Tibial nerve (tissue), 4 donors: ENCODE measurements at regions not wholly inside any gene's neighbourhood (a gene's known extent, or its start where the extent isn't known, plus 50 kb on each side); places are given as distances from the start of the nearest gene placed in this dataset.

Experiments used
- DNase-seq, 2 donors: peaks; one replicate each; pipeline ENCODE4 v3.0.0-alpha.2; 2019; ENCODE audit warnings: low spot score in 2 of 2
- H3K27ac ChIP-seq, 4 donors: fragments of 200-600 bp; sonication (generic) in 3 of 4; one replicate each; pipeline ENCODE4 v1.5.1; 2017 to 2019; ENCODE audit warnings: mild to moderate bottlenecking in 1 of 4
- H3K27me3 ChIP-seq, 2 donors: fragments of 200-600 bp; sonication (generic) in 1 of 2; one replicate each; pipeline versions ENCODE4 v1.5.1 to v1.6.0; 2017 to 2019
- H3K36me3 ChIP-seq, 3 donors: fragments of 200-600 bp; sonication (generic); one replicate each; pipeline ENCODE4 v1.5.1; 2018 to 2019
- H3K4me1 ChIP-seq, 4 donors: fragments of 200-600 bp; sonication (generic) in 3 of 4; one replicate each; pipeline ENCODE4 v1.5.1; 2017 to 2019
- H3K4me3 ChIP-seq, 4 donors: fragments of 200-600 bp; sonication (generic) in 3 of 4; one replicate each; pipeline ENCODE4 v1.5.1; 2017 to 2019; ENCODE audit warnings: mild to moderate bottlenecking in 1 of 4, moderate library complexity in 1 of 4
- H3K9me3 ChIP-seq, 4 donors: fragments of 200-600 bp; sonication (generic) in 3 of 4; one replicate each; pipeline ENCODE4 v1.5.1; 2017 to 2019
- EP300 ChIP-seq, 2 donors: sonication (generic); formaldehyde crosslinking; IDR thresholded peaks; one replicate each; pipeline ENCODE4 v1.6.1; 2017; ENCODE audit warnings: antibody characterized with exemption in 2 of 2, mild to moderate bottlenecking in 1 of 2
- POLR2A ChIP-seq, 2 donors: fragments of 450-650 bp; IDR thresholded peaks; one replicate each; pipeline ENCODE4 v1.6.1; 2017; ENCODE audit warnings: antibody characterized with exemption in 2 of 2, mild to moderate bottlenecking in 2 of 2, moderate library complexity in 2 of 2
- WGBS, 2 donors: methylation state at CpG; one replicate each; pipeline ENCODE4 v1.1.5; 2018; 5-methylcytosine and 5-hydroxymethylcytosine counted together
- TF ChIP-seq, protein P1 (sequence below), 5 experiments: fragments of 200-600 bp in 3 of 5; fragments of 450-650 bp in 2 of 5; sonication (generic) in 3 of 5; IDR thresholded peaks; one replicate each; pipeline ENCODE4 v1.5.1; 2016 to 2019; ENCODE audit warnings: antibody characterized with exemption in 5 of 5, mild to moderate bottlenecking in 3 of 5, moderate library complexity in 2 of 5

DNA sequence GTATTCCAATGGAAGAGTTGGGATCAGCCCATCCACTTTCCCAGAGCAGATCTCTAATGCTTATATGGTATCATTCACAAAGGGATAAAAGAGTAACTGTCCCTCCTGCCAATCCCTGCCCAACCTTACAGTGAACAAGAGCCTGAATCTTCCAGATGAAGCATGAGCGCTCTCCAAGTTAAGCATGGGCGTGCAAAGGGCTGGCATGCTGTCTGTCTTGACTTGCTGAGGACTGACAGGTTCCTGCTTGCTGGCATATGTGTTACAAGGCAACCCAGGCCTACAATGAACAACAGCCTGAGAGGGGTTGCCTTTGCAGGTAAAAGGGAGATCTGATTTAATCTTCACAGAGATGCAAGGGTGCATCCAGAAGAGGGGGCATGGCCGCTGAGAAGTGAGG is 155.6 kb upstream of the SOD1 start:
- no peak overlapping the region for H3K27ac ChIP-seq
- no peak for DNase-seq

DNA sequence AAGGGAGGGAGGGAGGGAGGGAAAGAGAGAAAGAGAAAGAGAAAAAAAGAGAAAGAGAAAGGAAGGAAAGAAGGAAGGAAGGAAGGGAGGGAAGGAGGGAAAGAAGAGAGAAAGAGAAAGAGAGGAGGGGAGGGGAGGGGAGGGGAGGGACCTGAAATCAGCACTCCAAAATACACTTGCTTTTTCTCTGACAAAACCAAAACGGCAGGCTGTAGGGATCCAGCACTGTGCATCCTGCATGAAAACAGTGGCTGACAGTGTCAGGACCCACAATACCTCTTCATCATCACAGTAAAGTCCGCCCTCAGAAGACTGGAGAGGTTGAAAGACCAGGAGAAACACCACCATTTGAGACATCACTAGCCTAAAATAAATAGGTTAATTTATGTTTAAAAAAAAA is 156.0 kb upstream of the SOD1 start:
- no peak for DNase-seq
- no peaks in the 10 kb centered on the region for H3K36me3 ChIP-seq
- H3K9me3 ChIP-seq = no peaks in the 10 kb centered on the region
- H3K27me3 ChIP-seq = no peaks in the 10 kb centered on the region
- no peaks in the 10 kb centered on the region for H3K4me1 ChIP-seq
- TF ChIP-seq, protein P1, sequence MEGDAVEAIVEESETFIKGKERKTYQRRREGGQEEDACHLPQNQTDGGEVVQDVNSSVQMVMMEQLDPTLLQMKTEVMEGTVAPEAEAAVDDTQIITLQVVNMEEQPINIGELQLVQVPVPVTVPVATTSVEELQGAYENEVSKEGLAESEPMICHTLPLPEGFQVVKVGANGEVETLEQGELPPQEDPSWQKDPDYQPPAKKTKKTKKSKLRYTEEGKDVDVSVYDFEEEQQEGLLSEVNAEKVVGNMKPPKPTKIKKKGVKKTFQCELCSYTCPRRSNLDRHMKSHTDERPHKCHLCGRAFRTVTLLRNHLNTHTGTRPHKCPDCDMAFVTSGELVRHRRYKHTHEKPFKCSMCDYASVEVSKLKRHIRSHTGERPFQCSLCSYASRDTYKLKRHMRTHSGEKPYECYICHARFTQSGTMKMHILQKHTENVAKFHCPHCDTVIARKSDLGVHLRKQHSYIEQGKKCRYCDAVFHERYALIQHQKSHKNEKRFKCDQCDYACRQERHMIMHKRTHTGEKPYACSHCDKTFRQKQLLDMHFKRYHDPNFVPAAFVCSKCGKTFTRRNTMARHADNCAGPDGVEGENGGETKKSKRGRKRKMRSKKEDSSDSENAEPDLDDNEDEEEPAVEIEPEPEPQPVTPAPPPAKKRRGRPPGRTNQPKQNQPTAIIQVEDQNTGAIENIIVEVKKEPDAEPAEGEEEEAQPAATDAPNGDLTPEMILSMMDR (IDR thresholded peaks at IDR 0.05) = no peak
- TF ChIP-seq POLR2A (IDR thresholded peaks at IDR 0.05) (no peak), EP300 (IDR thresholded peaks at IDR 0.05) (no peak)
- H3K4me3 ChIP-seq = no peak overlapping the region
- WGBS, 2 donors = 62 to 69% methylated on average over 2 of the region's 2 CpGs
- no peak overlapping the region for H3K27ac ChIP-seq

More for the DNA sequence above, 155.6 kb upstream of the SOD1 start:
- Histone ChIP-seq H3K9me3 (no peaks in the 10 kb centered on the region), H3K4me3 (no peak overlapping the region), H3K36me3 (no peaks in the 10 kb centered on the region), H3K27me3 (no peaks in the 10 kb centered on the region), H3K4me1 (no peaks in the 10 kb centered on the region)
- WGBS, 2 donors = 94 to 98% methylated on average over 3 of the region's 3 CpGs
- no peak for TF ChIP-seq POLR2A (IDR thresholded peaks at IDR 0.05)
- TF ChIP-seq, protein P1 (IDR thresholded peaks at IDR 0.05) = no peak
- TF ChIP-seq EP300 (IDR thresholded peaks at IDR 0.05) = no peak

DNA sequence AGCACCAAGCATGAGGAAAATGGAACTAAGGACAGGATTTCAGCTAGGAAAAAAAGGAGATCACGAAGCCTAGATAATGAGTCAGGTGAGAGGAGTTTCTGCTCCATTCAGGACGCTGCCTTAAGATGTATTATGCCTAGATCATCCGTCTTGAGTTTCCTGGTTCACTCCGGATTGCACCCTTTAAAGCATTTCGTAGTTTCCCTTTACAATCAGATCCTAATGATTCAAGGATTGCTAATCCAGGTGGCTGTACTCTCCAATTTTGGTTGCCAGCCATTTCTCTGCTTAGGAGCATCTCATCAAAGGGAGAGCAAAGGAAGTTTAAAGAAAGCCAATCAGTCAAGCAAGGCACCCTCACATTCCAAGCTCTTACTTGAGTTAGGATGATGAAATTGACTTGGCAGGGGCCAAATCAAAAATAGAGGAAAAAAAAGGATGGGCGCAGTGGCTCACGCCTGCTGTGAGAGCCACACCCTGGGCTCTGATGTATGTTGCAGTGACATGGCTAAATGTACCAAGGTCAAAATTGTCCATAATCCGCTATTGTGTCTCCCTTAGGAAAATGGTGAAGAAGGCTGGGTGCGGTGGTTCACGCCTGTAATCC is 156.9 kb upstream of the SOD1 start:
- H3K4me3 ChIP-seq = no peak overlapping the region
- 88 to 92% methylated on average over 10 of the region's 10 CpGs for WGBS, 2 donors
- H3K9me3 ChIP-seq = no peaks in the 10 kb centered on the region
- no peaks in the 10 kb centered on the region for H3K36me3 ChIP-seq
- H3K27me3 ChIP-seq = no peaks in the 10 kb centered on the region
- no peaks in the 10 kb centered on the region for H3K4me1 ChIP-seq
- TF ChIP-seq EP300 (IDR thresholded peaks at IDR 0.05) (no peak), POLR2A (IDR thresholded peaks at IDR 0.05) (no peak)
- TF ChIP-seq, protein P1 (IDR thresholded peaks at IDR 0.05) = no peak
- no peak overlapping the region for H3K27ac ChIP-seq
- no peak for DNase-seq

DNA sequence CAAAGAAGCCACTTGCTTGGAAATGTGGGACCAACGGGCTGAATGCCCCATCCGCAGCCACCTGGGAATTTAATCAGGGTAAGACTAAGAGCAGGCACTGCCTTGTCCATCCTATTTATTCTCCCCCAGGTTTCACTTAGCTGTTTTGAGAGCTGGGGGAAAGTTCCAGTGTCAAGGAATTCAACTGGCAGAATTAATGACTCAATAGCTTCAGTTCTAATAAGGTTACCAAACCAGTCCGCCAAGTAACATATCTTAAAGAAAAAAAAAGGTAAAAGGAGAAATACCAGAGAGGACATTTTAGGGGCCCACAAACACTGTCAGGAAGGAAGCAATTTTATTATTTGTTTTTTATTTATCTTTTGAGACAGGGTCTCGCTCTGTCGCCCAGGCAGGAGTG is 157.6 kb upstream of the SOD1 start:
- no peak for DNase-seq
- H3K4me3 ChIP-seq = no peak overlapping the region
- no peaks in the 10 kb centered on the region for H3K9me3 ChIP-seq
- H3K36me3 ChIP-seq = no peaks in the 10 kb centered on the region
- H3K4me1 ChIP-seq = no peaks in the 10 kb centered on the region
- no peaks in the 10 kb centered on the region for H3K27me3 ChIP-seq
- 90 to 95% methylated on average over 5 of the region's 5 CpGs for WGBS, 2 donors
- TF ChIP-seq POLR2A (IDR thresholded peaks at IDR 0.05) (no peak), EP300 (IDR thresholded peaks at IDR 0.05) (no peak)
- TF ChIP-seq, protein P1 (IDR thresholded peaks at IDR 0.05) = no peak
- no peak overlapping the region for H3K27ac ChIP-seq

DNA sequence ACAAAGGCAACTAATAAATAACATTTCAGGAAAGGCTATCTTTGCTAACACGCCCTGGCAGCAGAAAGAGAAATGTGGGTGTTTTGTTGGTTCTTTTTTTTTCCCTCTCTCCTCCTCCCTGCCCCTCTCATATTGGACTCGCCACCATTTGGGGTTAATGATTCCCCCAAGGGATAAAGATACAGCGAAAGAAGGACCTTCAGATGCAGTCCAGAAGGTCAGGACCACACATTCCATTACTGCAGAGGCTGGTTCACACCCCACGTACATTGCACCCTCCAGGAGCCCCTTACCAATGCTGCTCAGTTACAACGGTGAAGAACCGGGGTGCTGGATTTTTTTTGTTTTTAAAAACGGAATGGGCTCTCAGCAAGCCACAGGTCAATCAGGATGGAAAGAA is 156.9 kb upstream of the TIAM1 start:
- no peak for TF ChIP-seq POLR2A (IDR thresholded peaks at IDR 0.05)
- TF ChIP-seq EP300 (IDR thresholded peaks at IDR 0.05) = no peak
- TF ChIP-seq, protein P1 (IDR thresholded peaks at IDR 0.05) = no peak
- H3K36me3 ChIP-seq = no peaks in the 10 kb centered on the region
- DNase-seq = no peak
- no peaks in the 10 kb centered on the region for H3K9me3 ChIP-seq
- 55 to 67% methylated on average over 7 of the region's 7 CpGs for WGBS, 2 donors
- H3K27me3 ChIP-seq = no peaks in the 10 kb centered on the region
- H3K4me1 ChIP-seq = no peaks in the 10 kb centered on the region
- H3K4me3 ChIP-seq = no peak overlapping the region
- no peak overlapping the region for H3K27ac ChIP-seq
